ENCODE measurements at regions not wholly inside any gene's neighbourhood (a gene's known extent, or its start where the extent isn't known, plus 50 kb on each side); places are given as distances from the start of the nearest gene placed in this dataset.

DNA sequence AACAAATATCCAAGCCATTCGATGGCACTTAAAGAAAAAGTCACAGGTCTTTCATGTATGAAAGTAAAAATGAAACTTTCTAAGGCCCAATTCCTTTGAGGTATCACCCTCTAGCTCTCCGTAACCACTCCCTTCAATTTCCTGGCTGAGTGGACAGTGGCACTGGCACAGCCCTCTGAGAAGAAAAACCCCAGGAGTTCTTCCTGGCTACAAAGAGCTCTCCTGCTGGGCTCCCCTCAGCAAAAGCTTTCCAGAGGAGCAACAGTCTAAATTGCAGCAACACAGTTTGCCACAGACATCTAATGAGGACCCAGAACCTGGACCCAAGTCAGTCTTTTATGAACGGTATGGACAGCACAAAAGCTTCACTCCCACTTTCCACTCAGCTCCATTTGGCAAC lies 71.8 kb downstream of the FUNDC1 start:
- DNase-seq (ENCODE audit: low read depth in 2 of 2), result no peak

DNA sequence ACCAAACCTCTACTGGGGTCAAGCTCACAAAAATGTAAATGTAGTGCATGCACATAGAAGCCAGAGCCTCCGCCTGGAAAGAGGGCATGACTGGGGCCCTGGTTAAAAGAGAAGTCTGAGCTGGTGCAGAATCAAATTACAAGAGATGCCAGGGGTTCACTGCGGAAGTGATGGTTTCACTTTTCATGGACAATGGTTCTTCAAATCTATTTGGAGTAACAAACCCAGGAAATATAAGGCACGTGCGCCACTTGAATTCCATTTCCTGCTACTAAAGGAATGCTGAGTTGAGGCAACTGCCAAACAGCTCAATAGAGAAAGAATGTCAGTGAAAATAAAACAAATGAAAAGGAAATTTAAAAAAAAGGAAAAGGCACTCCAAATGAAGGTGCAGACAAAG lies 79.8 kb downstream of the FUNDC1 start:
- DNase-seq (ENCODE audit: low read depth in 2 of 2), result no peak

DNA sequence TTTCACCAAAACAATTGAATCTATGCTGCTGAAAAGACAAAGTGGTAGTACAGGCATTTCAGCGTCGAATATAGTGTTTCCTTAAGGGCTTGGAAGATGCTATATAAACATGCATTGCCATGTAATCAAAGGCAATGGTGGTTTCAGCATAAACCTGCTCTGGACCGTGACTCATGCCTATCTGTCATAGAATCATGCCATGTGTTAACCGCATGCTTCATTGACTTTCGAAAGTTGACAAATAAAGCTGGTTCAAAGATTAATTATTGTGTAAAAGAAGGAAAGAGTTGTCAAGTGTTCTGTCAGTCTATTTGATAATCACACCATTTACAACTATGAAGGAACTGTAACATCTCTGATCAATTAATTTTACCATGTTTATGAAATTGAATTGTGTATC lies 83.2 kb downstream of the FUNDC1 start:
- no peak for DNase-seq (ENCODE audit: low read depth in 2 of 2)

DNA sequence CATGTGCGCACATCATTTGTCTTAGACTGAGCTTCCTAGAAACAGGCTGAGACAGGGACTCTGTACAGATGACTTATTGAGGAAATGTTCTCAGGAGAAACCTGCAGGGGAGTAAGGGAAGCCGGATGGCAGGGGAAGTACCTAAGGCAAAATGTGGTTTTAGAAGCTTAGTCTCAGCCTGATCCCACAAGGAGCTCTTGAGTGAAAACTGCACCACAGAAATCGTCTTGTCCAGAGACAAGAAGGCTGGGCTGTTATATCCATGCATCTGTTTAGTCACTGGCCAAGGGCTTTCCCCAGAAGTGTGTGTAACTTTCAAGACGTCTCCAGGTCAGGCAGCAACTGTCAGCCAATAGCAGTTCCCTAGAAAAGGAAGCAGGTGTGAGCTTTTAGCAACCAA lies 86.0 kb downstream of the FUNDC1 start:
- DNase-seq (ENCODE audit: low read depth in 2 of 2), result no peak

DNA sequence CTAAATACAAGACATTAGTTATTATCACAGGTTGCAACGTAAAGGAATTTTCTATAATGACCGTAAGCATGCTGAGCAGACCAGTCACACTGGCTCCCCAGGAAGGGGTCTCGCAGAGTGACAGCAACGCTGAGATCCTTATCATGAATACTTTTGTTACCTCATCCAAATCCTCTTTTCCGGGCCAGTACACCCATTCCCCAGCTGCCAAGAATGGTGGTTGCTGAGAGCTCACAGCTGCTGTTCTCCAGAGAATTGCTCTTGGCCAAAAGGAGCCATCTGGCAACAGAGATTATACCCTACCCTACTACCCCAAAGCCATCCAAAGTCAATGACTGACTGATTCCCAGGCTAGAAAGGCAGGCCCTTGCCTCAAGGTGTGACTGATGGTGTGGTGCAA lies 91.6 kb downstream of the FUNDC1 start:
- DNase-seq (ENCODE audit: low read depth in 2 of 2), result no peak

DNA sequence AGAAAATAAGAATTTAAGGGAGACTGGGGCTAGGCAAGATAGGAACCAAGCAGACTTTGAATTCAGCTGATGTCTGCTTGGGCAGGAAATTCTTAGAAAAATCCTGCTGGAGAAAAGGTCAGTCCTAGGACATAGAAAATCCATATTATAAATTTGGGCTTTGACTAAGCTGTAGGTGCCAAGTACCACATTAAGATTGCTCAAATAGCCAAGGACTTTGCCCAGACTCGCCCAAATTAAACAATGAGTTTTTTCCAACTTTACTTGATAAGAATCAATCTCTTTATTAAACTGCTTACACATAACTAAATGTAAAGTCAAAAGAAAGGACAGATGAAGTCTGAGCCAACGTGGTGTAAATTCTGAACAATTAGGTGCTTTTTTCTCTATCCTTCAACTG lies 95.4 kb downstream of the FUNDC1 start:
- no peak for DNase-seq (ENCODE audit: low read depth in 2 of 2)

DNA sequence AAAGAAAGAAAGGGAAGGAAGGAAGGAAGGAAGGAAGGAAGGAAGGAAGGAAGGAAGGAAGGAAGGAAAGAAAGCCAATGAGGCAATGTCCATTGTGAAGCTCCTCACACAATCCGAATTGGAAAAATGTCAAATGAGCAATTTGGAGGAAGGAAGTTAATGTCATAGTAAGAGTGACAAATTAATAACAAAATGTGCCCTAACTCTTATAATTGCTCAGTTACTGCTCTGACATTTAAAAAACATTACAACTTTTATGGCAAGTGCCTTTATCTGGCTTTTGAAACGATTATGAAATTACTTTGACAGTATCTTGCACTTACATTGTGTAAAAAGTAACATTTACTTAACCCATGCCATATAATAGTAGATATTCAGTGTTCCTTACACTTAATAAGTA lies 96.5 kb upstream of the EFHC2 start:
- DNase-seq (ENCODE audit: low read depth in 2 of 2), result no peak

DNA sequence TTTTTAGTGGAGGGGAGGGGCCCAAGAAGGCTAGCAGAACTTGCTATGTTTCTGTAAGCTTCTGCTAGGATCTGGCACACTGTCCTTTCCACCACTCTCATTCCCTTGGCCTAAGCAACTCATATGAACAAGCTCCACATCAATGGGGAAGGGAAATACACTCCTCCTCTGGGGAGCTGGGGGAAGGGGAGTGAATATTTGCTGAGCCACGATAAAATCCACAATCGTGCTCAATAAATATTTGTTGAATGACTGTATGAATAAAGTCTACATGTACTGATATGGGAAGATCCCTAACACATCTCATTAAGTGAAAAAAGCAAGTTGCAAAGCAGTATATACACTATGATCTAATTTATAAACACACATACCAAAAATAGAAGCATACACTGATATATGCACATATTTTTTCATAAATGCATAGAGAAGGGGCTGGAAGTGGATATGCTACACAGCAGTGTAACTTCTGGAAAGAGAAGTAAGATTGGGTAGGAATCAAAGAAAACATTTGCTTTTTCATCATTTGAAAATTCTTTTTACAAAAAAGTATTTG lies 95.8 kb upstream of the EFHC2 start:
- DNase-seq (ENCODE audit: low read depth in 2 of 2), result no peak

DNA sequence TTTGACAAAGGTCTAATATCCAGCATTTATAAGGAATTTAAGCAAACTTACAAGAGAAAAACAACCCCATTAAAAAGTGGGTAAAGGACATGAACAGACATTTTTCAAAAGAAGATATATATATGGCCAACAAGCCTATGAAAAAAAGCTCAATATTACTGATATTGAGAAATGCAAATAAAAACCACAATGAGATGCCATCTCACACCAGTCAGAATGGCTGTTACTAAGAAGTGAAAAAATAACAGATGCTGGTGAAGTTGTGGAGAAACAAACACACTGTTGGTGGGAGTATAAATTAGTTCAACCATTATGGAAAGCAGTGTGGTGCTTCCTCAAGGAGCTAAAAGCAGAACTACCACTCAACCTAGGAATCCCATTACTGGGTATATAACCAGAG lies 91.6 kb upstream of the EFHC2 start:
- no peak for DNase-seq (ENCODE audit: low read depth in 2 of 2)

DNA sequence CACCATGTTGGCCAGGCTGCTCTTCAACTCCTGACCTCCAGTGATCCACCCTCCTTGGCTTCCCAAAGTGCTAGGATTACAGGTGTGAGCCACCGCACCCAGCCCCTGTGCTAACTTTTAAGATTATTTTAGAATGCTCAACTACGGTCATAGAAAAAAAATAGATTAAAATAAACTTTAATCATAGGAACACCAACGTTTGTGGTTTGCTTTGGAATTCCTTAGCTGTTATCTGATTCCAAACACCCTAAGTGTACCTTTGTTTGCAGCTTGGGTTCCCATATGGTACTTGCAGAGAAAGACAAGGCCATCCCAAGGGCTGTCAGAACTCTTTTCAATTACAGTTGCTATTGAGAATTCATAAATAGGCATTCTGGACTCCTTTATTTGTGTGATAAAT lies 90.1 kb upstream of the EFHC2 start:
- no peak for DNase-seq (ENCODE audit: low read depth in 2 of 2)

DNA sequence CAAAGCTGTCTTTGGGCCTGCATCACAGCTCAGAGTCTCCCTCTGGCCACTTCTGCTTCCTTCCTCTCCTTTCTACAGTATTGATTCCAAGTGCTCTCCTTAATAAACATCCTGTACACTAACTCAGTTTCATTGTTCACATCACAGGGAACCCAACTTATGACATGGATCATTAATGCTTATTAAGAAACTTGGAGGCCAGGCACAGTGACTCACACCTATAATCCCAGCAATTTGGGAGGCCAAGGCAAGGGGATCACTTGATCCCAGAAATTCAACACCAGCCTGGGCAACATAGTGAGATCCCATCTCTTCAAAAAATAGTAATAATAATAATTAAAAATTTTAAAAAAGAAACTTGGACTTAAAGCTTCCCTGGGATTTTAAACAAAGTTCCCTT lies 89.2 kb upstream of the EFHC2 start:
- no peak for DNase-seq (ENCODE audit: low read depth in 2 of 2)

DNA sequence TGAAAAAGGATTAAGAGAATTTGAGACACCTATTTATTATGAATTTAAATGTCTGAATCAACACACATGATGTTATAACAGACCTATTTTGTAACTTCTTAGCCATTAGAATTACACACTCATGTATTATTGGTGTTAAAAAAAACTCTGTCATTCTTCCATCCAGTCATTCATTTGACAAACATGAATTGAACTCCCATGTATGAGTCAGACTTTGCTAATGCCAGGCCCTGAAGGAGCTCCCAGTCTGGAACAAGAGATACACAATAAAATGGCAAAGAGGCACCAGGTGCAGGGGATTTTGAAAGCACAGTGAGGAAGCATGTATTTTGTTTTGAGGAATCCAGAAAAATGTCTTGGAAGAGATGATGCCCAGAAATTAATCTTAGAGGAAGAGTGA lies 87.7 kb upstream of the EFHC2 start:
- no peak for DNase-seq (ENCODE audit: low read depth in 2 of 2)

DNA sequence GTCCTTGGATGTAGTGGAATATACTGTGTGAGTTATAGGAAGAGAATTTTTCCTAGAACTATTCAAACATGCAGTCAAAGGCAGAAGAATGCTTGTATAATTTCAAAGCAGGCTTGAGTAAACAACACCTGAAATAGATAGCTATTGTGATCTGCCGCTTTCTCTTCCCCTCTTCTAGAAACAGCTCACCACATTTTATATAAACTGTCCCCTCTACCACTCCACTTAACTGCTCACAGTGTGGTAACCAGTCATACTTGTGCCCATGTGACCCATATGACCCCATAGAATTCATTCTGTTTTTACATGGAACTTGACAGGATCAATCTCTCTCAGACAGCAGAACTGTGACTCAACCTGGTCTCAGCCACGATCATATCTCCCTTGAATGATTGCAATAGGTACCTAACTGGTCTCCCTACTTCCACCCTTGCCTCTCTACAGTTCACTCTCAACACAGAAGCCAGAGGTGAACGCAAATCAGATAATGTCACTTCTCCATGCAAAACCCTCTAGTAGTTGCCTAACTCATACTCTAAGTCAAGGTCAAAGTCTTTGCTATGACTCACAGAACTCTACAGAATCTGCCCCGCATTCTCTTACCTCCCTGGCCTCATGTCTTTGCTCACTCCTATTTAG lies 85.6 kb upstream of the EFHC2 start:
- no peak for DNase-seq (ENCODE audit: low read depth in 2 of 2)

DNA sequence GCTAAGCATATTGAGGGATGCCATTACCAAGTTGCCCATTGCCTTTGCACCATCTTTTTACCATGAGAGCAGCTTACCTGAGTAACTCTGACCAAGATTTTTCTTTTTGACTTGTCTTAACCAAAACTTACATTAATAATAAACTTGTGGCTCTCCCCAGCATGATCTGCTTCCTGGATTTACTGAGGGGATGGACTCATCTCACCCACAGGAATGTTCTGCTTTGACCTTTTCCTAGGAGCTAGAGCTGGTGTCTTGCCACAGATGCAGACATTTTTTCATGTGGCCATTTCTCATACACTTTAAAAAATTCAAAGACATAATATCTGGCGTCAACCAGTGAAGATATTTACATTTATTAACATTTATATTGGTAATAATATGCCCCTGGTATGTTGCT lies 79.2 kb upstream of the EFHC2 start:
- no peak for DNase-seq (ENCODE audit: low read depth in 2 of 2)

DNA sequence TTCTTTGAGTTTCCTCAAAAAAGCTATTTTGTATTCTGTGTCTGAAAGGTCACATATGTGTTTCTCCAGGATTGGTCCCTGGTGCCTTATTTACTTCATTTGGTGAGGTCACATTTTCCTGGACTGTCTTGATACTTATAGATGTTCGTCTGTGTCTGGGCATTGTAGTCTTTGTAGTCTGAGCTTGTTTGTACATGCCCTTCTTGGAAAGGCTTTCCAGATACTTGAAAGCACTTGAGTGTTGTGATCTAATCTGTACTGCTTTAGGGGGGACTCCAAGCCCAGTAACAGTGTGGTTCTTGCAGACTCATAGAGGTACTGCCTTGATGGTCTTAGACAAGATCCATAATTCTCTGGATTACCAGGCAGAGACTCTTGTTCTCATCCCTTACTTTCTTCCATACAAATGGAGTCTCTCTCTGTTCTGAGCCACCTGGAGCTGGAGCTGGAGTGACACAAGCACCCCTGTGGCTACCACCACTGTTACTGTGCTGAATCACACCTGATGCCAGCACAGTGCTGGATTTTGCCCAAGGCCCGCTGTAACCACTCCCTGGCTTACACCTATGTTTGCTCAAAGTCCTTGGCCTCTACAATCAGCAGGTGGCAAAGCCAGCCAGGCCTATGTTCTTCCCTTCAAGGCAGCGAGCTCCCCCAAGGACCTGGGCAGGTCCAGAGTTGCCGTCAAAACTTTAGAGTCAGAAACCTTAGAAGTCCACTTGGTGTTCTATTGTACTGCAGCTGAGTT lies 72.3 kb upstream of the EFHC2 start:
- no peak for DNase-seq (ENCODE audit: low read depth in 2 of 2)

DNA sequence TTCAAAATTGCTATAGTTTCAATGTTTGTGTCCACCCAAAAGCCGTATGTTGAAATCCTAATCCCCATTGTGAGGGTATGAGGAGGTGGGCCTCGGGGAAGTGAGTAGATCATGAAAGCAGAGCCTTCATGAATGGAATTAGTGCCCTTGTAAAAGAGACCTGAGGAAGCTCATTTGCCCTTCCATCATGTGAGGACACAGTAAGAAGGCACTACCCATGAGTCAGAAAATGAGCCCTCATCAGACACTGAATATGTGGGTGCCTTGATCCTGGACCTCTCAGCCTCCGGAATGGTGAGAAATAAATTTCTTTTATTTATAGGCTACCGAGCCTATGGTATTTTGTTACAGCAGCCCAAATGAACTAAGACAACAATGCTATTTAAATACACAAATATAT lies 57.7 kb upstream of the EFHC2 start:
- DNase-seq (ENCODE audit: low read depth in 2 of 2), result no peak

DNA sequence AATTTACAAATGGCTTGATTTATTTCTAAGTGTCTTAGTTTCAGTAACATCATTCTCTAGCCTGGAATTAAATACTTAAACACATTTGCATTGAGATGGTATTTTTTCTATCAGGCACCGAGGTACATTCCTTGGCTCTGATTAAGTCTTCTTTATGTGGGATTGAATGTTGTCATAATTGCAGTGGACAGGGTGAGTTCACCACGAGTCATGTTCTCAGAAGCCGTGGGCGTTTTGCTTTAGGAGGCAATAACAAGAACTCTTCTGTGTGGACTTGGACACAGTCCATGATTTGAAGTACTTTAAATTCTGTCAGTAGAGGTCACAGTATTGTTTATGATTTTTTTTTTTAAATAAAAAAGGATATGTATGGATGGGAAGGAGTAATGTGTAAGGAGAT lies 57.1 kb upstream of the EFHC2 start:
- DNase-seq (ENCODE audit: low read depth in 2 of 2), result peak; percentile 20 to 42

DNA sequence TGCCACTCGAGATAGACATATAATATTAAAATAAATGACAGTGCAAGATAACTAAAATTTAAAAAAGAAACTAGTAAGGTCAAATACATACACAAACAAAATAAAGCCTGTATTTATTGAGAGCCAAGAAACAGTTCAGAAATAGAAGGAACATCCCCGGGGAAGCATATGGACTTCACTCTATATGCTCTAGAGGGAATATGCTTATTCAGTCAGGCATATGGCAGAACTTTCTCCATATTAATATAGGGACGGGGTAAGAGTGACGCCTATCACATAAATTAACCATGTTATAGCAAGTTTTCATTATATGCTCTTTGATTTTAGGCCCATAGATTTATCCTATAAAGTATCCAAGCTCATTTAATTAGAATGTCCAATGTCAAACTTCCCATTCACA lies 56.7 kb upstream of the EFHC2 start:
- no peak for DNase-seq (ENCODE audit: low read depth in 2 of 2)

All from stimulated activated CD4-positive, alpha-beta T cell treated with anti-CD3 and anti-CD28 coated beads, Interleukin-15, amount 100 ng/mL, for 48 hours (primary cell).